B cell (primary cell): ENCODE measurements at regions not wholly inside any gene's neighbourhood (a gene's known extent, or its start where the extent isn't known, plus 50 kb on each side); places are given as distances from the start of the nearest gene placed in this dataset.

ENCODE experiments used
- ATAC-seq: fragments of 200-7000 bp; cut with Tn5 transposase; one replicate; pipeline ENCODE4 v1.10.0; 2021; ENCODE audit warnings: low read depth, mild to moderate bottlenecking, moderate number of reproducible peaks, moderate library complexity
- CTCF ChIA-PET: fragments of 350-600 bp; sonication (Branson Sonifier 250); formaldehyde crosslinking; loops from one replicate; lab custom pipeline; 2021; ENCODE audit warnings: antibody characterized with exemption, inconsistent platforms; lab: Charles Lee
- POLR2A ChIA-PET: fragments of 350-600 bp; sonication (Branson Sonifier 250); formaldehyde crosslinking; loops from one replicate; lab custom pipeline; 2021; ENCODE audit warnings: antibody characterized with exemption; lab: Charles Lee
- DNase-seq: peaks from one replicate; pipeline ENCODE4 v3.0.0; 2013
- H2AFZ ChIP-seq: 2 replicates; pipeline ENCODE4 v1.6.1; 2012; ENCODE audit warnings: mild to moderate bottlenecking, low read depth, low read length; ENCODE audit not compliant: insufficient read depth, poor library complexity, severe bottlenecking
- H3K27ac ChIP-seq, 2 donors: 1 replicate in 1 of 2; 2 replicates in 1 of 2; pipeline ENCODE4 v1.5.1; 2012 to 2013; ENCODE audit warnings: low read length in 2 of 2, mild to moderate bottlenecking in 2 of 2, moderate library complexity in 1 of 2
- H3K27me3 ChIP-seq, 4 experiments: fragments of 200-600 bp in 1 of 4; sonication (generic) in 1 of 4; replicated peaks in 1 of 4; 1 replicate in 2 of 4; 2 replicates in 2 of 4; pipeline versions ENCODE4 v1.6.1 to v1.7.0; 2013 to 2016; ENCODE audit warnings: low read length in 3 of 4, mild to moderate bottlenecking in 2 of 4, mixed read lengths in 1 of 4, moderate library complexity in 1 of 4; ENCODE audit not compliant: insufficient read depth in 4 of 4, control insufficient read depth in 3 of 4; ENCODE audit errors: control extremely low read depth in 1 of 4
- H3K36me3 ChIP-seq, 2 experiments: replicated peaks in 1 of 2; 1 replicate in 1 of 2; 2 replicates in 1 of 2; pipeline versions ENCODE4 v1.6.1 to v1.7.1; 2013; ENCODE audit warnings: low read length in 1 of 2; ENCODE audit not compliant: insufficient read depth in 2 of 2, control insufficient read depth in 1 of 2; ENCODE audit errors: control extremely low read depth in 1 of 2, extremely low read depth in 1 of 2
- H3K4me1 ChIP-seq, 2 donors: fragments of 200-600 bp in 1 of 2; sonication (generic) in 1 of 2; 1 replicate in 1 of 2; 2 replicates in 1 of 2; pipeline versions ENCODE4 v1.5.1 to v1.6.1; 2013 to 2017; ENCODE audit warnings: low read length in 2 of 2; ENCODE audit not compliant: control insufficient read depth in 2 of 2, insufficient read depth in 2 of 2
- H3K4me2 ChIP-seq: replicated peaks from 2 replicates; pipeline ENCODE3; 2012; ENCODE audit warnings: mild to moderate bottlenecking, low read depth, low read length; ENCODE audit not compliant: poor library complexity, severe bottlenecking
- H3K4me3 ChIP-seq, 5 experiments: fragments of 200-600 bp in 1 of 5; sonication (generic) in 1 of 5; 1 replicate in 3 of 5; 2 replicates in 2 of 5; pipeline versions ENCODE4 v1.5.1 to v1.7.0; 2011 to 2016; ENCODE audit warnings: low read length in 4 of 5, mild to moderate bottlenecking in 4 of 5, low read depth in 2 of 5, control low read depth in 1 of 5, moderate library complexity in 1 of 5; ENCODE audit not compliant: insufficient read depth in 1 of 5; ENCODE audit errors: control extremely low read depth in 1 of 5, extremely low read depth in 1 of 5
- H3K79me2 ChIP-seq: fragments of 200-600 bp; sonication (generic); one replicate; pipeline ENCODE4 v1.6.0; 2016; ENCODE audit warnings: low read length; ENCODE audit not compliant: control insufficient read depth, insufficient read depth
- H3K9ac ChIP-seq: fragments of 200-600 bp; sonication (generic); 2 replicates; pipeline ENCODE4 v1.6.1; 2017; ENCODE audit warnings: mild to moderate bottlenecking, low read length, moderate library complexity
- H3K9me3 ChIP-seq, 3 donors: one replicate each; pipeline versions ENCODE4 v1.6.1 to v1.7.1; 2013; ENCODE audit warnings: low read length in 2 of 3; ENCODE audit not compliant: control insufficient read depth in 2 of 3, insufficient read depth in 1 of 3; ENCODE audit errors: control extremely low read depth in 1 of 3
- H4K20me1 ChIP-seq: 2 replicates; pipeline ENCODE4 v1.6.0; 2012; ENCODE audit warnings: mild to moderate bottlenecking, low read length; ENCODE audit not compliant: insufficient read depth, control insufficient read depth, poor library complexity, severe bottlenecking
- H3K27ac Mint-ChIP-seq: one replicate; pipeline ENCODE4 v1.8.0; 2021; ENCODE audit warnings: mixed read lengths
- H3K27me3 Mint-ChIP-seq: one replicate; pipeline ENCODE4 v1.8.0; 2021; ENCODE audit warnings: mixed read lengths
- H3K4me1 Mint-ChIP-seq: one replicate; pipeline ENCODE4 v1.8.0; 2021; ENCODE audit warnings: mixed read lengths
- H3K4me3 Mint-ChIP-seq: one replicate; pipeline ENCODE4 v1.8.0; 2021; ENCODE audit warnings: mixed read lengths
- H3K9me3 Mint-ChIP-seq: one replicate; pipeline ENCODE4 v1.8.0; 2022; ENCODE audit warnings: mixed read lengths; ENCODE audit not compliant: insufficient read depth
- EZH2 ChIP-seq: IDR thresholded peaks from 2 replicates; pipeline ENCODE4 v1.6.1; 2012; ENCODE audit warnings: borderline replicate concordance, low read depth, mild to moderate bottlenecking, moderate library complexity, low read length; ENCODE audit not compliant: insufficient read depth, poor library complexity, severe bottlenecking
- WGBS: methylation state at CpG from one replicate; pipeline ENCODE4 v1.1.5; 2013; ENCODE audit warnings: missing lambda C conversion rate; ENCODE audit not compliant: insufficient coverage; 5-methylcytosine and 5-hydroxymethylcytosine counted together
- intact Hi-C: fragments of 100-400 bp; cut with micrococcal nuclease; formaldehyde crosslinking; loops from one replicate; pipeline ENCODE4 v1.10.0; 2022
- TF ChIP-seq, protein P1 (sequence below): fragments of 200-600 bp; IDR thresholded peaks from one replicate; pipeline ENCODE4 v1.8.0; 2022; ENCODE audit warnings: antibody characterized with exemption, mild to moderate bottlenecking

DNA sequence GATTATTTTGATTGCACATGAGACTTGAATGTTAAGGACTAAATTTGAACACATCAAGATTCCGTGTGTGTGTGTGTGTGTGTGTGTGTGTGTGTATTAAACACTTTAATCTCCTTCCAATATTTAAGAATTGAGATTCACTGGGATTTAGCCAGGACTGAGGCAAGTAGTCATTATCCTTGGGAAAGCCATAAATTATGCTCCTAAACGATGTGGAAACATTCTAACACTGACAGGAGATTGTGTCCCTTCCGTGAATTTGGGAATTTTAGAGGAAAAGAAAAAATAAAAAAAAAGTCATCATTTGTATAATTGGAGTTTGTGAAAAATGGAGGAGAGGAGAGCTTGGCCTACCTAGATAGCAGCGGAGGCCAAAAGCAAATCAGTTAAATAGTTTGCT is 212.9 kb downstream of the DUSP6 start:
- H3K4me3 ChIP-seq = no peak overlapping the region
- H3K27ac ChIP-seq = no peak overlapping the region
- no peak overlapping the region for H2AFZ ChIP-seq
- Mint-ChIP-seq H3K4me1 (no peaks in the 10 kb centered on the region), H3K27ac (no peak overlapping the region), H3K4me3 (no peak overlapping the region), H3K9me3 (no peaks in the 10 kb centered on the region), H3K27me3 (peaks cover 3% of the 10 kb centered on the region)
- ChIA-PET CTCF (no interaction called here), POLR2A (no interaction called here)
- H3K4me2 ChIP-seq = no peak overlapping the region
- no peaks in the 10 kb centered on the region for H3K79me2 ChIP-seq
- no peak for TF ChIP-seq EZH2
- TF ChIP-seq, protein P1, sequence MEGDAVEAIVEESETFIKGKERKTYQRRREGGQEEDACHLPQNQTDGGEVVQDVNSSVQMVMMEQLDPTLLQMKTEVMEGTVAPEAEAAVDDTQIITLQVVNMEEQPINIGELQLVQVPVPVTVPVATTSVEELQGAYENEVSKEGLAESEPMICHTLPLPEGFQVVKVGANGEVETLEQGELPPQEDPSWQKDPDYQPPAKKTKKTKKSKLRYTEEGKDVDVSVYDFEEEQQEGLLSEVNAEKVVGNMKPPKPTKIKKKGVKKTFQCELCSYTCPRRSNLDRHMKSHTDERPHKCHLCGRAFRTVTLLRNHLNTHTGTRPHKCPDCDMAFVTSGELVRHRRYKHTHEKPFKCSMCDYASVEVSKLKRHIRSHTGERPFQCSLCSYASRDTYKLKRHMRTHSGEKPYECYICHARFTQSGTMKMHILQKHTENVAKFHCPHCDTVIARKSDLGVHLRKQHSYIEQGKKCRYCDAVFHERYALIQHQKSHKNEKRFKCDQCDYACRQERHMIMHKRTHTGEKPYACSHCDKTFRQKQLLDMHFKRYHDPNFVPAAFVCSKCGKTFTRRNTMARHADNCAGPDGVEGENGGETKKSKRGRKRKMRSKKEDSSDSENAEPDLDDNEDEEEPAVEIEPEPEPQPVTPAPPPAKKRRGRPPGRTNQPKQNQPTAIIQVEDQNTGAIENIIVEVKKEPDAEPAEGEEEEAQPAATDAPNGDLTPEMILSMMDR = no peak
- DNase-seq (no peak), ATAC-seq (no peak)
- whole genome bisulfite sequencing = 100% methylated on average over 1 of the region's 4 CpGs
- H3K36me3 ChIP-seq = no peaks in the 10 kb centered on the region
- H4K20me1 ChIP-seq = no peaks in the 10 kb centered on the region
- no peaks in the 10 kb centered on the region for H3K27me3 ChIP-seq
- no peaks in the 10 kb centered on the region for H3K9me3 ChIP-seq
- H3K4me1 ChIP-seq = no peaks in the 10 kb centered on the region
- intact Hi-C loops = no loop called here
- no peak overlapping the region for H3K9ac ChIP-seq

DNA sequence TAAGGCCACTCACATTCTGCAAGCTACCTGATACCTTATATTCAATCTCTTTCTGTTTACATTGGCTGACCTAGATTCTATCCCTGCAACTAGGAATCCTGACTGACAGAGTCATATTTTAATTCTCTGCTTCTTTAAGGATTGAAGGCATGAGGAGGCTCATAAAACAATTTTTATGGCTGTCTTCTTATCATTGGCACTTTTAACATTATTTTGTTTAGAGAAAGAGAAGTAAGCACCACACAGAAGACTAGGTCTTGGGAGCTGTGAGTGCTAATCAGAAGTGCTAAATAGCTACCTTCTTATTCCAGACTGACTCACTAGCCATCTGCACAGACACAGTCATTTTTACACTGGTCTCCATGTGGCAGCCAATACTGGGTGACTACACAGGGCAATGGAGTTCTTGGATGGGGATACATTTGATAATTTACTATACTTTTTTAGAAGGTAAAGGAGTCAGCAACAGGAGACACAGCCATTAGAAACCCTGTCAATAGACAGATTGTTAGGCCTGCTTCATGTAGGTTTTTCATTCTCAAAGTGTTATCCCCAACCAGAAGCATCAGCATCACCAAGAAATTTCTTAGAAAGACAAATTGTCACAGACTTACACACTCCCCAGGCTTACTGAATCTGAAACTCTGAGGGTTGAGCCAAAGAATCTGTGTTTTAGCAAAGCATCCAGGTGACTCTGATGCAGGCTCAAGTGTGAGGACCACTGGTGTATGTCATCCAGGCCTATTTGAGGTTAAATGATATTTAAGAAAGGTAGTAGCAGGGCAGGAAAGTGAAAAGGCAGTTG is 214.1 kb downstream of the DUSP6 start:
- H3K9me3 Mint-ChIP-seq = no peaks in the 10 kb centered on the region
- Histone ChIP-seq H3K9me3 (no peaks in the 10 kb centered on the region), H3K36me3 (no peaks in the 10 kb centered on the region), H3K4me1 (no peaks in the 10 kb centered on the region), H3K27ac (no peak overlapping the region), H3K4me3 (no peak overlapping the region), H3K79me2 (no peaks in the 10 kb centered on the region), H3K4me2 (no peak overlapping the region), H3K27me3 (no peaks in the 10 kb centered on the region), H2AFZ (no peak overlapping the region), H3K9ac (no peak overlapping the region), H4K20me1 (no peaks in the 10 kb centered on the region)
- DNase-seq (no peak), ATAC-seq (no peak)
- H3K27ac Mint-ChIP-seq = no peak overlapping the region
- no peak overlapping the region for H3K4me3 Mint-ChIP-seq
- peaks cover 3% of the 10 kb centered on the region for H3K27me3 Mint-ChIP-seq
- ChIA-PET CTCF (no interaction called here), POLR2A (no interaction called here)
- intact Hi-C loops = no loop called here
- TF ChIP-seq, protein P1 = no peak
- no peak for TF ChIP-seq EZH2
- no peaks in the 10 kb centered on the region for H3K4me1 Mint-ChIP-seq
